GM18511 (cell line): ENCODE measurements at regions not wholly inside any gene's neighbourhood (a gene's known extent, or its start where the extent isn't known, plus 50 kb on each side); places are given as distances from the start of the nearest gene placed in this dataset.

Source experiments
- ATAC-seq: cut with Tn5 transposase; IDR thresholded peaks from one replicate; pipeline ENCODE4 v1.9.1; 2021; ENCODE audit warnings: mild to moderate bottlenecking, moderate library complexity; ENCODE audit not compliant: unreplicated experiment

GRCh38 chrX:20352935-20353336, 86.2 kb upstream of the RPS6KA3 start:
- no peak for ATAC-seq

GRCh38 chrX:20352504-20352903, 85.8 kb upstream of the RPS6KA3 start:
- ATAC-seq = no peak

DNA sequence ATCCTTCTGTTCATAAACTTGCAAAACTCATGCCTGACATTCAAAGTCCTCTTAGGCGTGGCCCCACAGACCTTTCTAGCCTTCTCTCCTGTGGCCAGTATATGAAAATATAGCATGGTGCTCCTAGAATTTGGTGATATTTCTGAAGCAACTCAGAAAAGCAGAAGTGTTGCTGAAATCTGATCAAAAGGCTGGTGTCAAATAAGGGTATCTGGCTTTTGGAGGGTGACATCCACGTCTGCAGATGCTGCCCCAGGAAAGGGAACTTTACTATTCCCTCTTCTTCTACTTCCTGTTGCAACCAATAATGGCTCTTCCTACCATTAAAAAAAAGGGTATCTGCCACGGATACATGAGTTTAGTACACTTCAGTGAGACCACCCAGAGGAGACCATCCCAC, 83.9 kb upstream of the RPS6KA3 start:
- ATAC-seq = no peak

- ATAC-seq = no peak
These were observed 81.4 kb upstream of the RPS6KA3 start for GRCh38 chrX:20348139-20348538.

GRCh38 chrX:20347481-20347880, 80.8 kb upstream of the RPS6KA3 start:
- ATAC-seq = no peak

- ATAC-seq = no peak
These were observed 67.0 kb upstream of the RPS6KA3 start for GRCh38 chrX:20333672-20334071.

DNA sequence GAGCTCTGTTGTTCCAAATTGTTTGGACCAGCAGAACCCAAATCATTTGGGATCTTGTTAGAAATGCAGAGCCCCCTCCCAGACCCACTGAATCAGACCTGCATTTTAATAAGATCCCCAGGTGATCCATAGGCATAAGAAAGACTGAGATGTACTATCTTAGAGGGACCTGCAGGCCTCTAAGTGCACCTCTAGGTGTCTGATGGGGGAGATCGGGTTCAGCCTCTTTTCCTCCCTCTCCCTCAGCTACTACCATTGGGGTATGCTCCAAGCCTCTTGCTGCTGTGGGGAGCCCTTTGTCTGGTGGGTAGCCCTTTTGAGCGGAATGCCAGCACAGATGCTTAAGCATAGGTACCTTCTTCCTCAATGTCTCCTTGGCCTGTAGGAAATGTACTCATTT, 63.8 kb upstream of the RPS6KA3 start:
- ATAC-seq = no peak

GRCh38 chrX:20329435-20329834, 62.7 kb upstream of the RPS6KA3 start:
- ATAC-seq = no peak

DNA sequence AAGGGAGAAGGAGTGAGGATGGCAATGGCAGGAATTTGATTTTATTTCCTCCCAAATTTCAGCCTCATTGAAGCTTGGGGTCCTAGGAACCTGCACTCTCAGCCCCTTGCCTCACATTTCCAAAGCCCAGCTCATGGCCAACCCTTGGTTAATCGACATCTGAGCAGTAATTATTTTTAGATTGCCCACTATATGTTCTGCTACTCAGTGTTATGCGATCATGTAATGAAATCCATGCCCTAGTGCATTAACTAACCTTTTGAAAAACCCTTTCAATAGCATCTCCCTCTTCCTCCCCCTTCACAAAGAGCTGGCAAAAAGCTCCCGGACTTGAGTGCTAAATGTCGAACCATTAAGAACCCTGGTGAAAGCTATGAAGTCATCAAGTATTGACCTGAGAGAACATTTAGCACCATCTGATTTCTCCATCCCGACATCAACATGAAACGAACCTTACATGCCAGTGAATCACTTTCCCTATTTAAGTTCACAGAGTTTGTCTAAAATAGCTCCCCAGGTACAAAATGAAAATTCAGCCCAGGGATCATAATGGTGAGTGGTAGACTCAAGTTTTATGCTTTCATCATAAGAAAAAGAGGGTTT, 59.2 kb upstream of the RPS6KA3 start:
- ATAC-seq = no peak

DNA sequence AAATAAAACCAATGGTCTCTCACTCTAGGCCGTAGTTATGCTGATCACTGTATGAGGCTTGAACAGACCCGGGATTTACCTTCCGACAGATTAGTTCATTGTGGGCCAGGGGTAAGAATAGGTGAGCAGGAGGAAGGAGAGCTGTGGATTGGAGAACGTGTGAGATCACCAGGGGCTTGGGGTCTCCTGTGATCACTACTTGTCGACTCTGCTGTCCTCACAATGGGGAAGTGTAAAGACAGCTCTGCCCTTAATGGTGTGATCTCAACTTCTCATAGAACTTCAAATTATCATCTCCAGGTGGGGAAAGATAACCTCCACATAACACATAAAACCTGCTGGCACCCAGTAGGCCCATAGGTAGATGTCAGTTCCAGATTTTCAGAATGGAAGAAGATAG, 56.2 kb upstream of the RPS6KA3 start:
- ATAC-seq = no peak

DNA sequence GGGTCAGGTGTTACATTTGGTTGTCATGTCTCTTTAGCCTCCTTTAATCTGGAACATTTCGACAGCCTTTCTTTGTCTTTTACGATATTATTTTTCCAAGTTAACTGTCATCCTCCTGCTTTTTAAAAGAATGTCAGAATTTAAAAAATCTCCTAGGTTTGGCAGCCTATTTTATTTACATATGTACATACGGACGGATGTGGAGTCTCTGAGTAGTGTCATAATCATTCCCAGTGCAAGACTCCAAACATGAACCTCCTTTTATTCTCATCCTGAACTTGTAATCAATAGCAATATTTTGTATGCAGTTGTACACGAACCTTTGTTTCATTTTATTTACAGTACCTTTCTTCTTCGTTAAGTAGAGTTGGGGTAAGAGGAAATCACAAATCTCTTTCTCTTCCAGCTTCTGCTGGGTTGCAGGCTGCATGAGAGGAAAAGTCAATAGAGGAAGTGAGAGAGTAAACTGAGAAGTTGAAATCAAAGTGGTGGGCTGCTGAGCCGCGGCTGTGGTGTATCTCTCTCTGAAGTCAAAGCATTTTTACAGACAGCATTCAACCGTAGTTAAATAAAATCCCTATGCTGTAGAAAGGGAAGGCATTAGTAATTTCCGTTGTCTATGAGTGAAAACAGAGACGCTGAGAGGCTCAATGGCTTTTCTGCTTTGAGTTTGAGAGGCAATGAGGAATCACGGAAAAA, 53.9 kb upstream of the RPS6KA3 start:
- ATAC-seq = peak; percentile 99

- no peak for ATAC-seq
These were observed 52.3 kb upstream of the RPS6KA3 start for GRCh38 chrX:20319054-20319453.

GRCh38 chrX:20317873-20318272, 51.2 kb upstream of the RPS6KA3 start:
- ATAC-seq = no peak
